Head of caudate nucleus (tissue), 42 donors: ENCODE measurements at regions not wholly inside any gene's neighbourhood (a gene's known extent, or its start where the extent isn't known, plus 50 kb on each side); places are given as distances from the start of the nearest gene placed in this dataset.
"Not testable (repeated sequence)": the region's sequence is repeated elsewhere in the genome, so short reads cannot be mapped to it uniquely, and the experiment has no call there.

Source experiments
- DNase-seq, 42 donors: peaks; one replicate each; pipeline versions ENCODE4 v3.0.0 to v3.0.0-alpha.2; 2020 to 2021; ENCODE audit warnings: mixed read lengths in 7 of 42
- intact Hi-C: fragments of 100-400 bp; cut with DNase I; formaldehyde crosslinking; loops from one replicate; pipeline ENCODE4 v1.15.0; 2022

- intact Hi-C loops: no loop called here
These were observed 56.4 kb upstream of the ST3GAL5 start for GRCh38 chr2:85945172-85945571.

DNA sequence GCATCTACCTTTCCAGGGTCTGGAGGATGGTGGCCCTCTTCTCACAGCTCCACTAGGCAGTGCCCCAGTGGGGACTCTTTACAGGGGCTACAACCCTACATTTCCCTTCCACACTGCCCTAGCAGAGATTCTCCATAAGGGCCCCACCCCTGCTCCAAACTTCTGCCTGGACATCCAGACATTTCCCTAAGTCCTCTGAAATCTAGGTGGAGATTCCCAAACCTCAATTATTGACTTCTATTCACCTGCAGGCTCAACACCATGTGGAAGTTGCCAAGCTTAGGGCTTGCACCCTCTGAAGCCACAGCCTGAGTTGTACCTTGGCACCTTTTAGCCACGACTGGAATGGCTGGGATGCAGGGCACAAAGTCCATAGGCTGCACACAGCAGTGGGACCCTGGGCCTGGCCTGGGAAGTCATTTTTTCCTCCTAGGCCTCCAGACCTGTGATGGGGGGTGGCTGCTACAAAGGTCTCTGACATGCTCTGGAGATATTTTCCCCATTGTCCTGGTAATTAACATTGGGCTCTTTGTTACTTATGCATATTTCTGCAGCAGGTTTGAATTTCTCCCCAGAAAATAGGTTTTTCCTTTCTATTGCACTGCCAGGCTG lies 53.7 kb upstream of the ST3GAL5 start:
- intact Hi-C loops: no loop called here
- peak in 1 of 42 donors; percentile 12 for DNase-seq

More at GRCh38 chr2:85945172-85945571, 56.4 kb upstream of the ST3GAL5 start:
- no peak for DNase-seq

DNA sequence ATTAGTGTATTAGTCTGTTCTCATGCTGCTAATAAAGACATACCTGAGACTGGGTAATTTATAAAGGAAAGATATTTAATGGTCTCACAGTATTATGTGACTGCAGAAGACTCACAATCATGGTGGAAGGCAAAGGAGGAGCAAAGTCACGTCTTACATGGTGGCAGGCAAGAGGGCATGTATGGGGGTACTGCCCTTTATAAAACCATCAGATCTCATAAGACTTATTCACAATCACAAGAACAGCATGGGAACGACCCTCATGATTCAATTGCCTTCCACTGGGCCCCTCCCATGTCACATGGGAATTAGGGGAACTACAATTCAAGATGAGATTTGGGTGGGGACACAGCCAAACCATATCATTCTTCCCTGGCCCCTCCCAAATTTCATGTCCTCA lies 52.7 kb upstream of the ST3GAL5 start:
- DNase-seq, intact Hi-C loops: not testable (repeated sequence)

- no peak for DNase-seq
- intact Hi-C loops: no loop called here
These were observed 50.3 kb upstream of the ST3GAL5 start for GRCh38 chr2:85939131-85939530.
